ENCODE measurements at regions not wholly inside any gene's neighbourhood (a gene's known extent, or its start where the extent isn't known, plus 50 kb on each side); places are given as distances from the start of the nearest gene placed in this dataset.

- DNase-seq: no peak
Measured at GRCh38 chr10:84798312-84798711, 469.9 kb downstream of the CCSER2 start.

GRCh38 chr10:84801156-84801555 is 472.8 kb downstream of the CCSER2 start:
- DNase-seq: no peak

GRCh38 chr10:84801916-84802315 is 473.5 kb downstream of the CCSER2 start:
- no peak for DNase-seq

- no peak for DNase-seq
Measured at GRCh38 chr10:84805149-84805548, 476.8 kb downstream of the CCSER2 start.

DNA sequence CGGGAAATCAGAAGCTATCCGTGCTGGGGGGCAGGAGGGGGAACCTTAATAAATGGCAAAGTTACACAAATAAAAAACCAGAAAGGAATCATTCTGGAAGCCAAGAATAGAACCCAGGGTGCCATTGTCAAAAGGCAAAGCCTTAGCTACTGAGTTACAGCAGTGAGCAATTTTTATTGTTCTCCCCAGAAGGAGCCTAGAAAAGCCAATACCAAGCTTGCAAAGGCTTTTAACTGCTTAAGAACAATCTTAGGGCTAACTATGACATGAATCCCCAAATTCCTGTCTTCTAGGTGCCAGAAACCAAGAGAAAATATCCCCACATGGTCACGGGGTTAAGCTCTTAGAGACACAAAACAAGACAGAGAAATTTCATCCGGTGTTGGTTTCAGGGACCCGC is 482.7 kb downstream of the CCSER2 start:
- DNase-seq: no peak

DNA sequence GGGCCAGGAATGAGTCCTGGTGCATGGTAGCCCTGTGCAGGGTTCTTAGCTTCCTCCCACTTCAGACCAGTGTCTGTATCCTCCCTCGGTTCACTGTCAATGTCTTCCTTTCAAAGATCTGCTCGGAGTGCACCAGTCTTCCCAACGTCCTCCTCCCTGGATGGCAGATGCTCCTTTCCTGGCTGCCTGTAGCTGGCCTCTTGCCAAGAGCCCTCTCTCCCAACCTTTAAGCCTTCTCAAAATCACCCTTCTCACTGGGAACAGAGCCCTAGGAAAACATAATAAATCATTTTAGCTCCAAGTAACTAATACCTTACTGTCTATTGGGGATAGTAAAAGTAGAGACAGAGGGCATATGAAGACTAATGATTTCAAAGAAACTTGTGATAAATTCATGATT is 490.6 kb downstream of the CCSER2 start:
- DNase-seq: peak; percentile 61 to 79

- peak in 1 of 2 experiments; percentile 40 for DNase-seq
Measured at GRCh38 chr10:84820120-84820519, 491.7 kb downstream of the CCSER2 start.

GRCh38 chr10:84820596-84820995 is 492.2 kb downstream of the CCSER2 start:
- DNase-seq: no peak

- no peak for DNase-seq
Measured at GRCh38 chr10:84822931-84823630, 494.7 kb downstream of the CCSER2 start.

- no peak for DNase-seq
Measured at GRCh38 chr10:84824525-84824924, 496.1 kb downstream of the CCSER2 start.

DNA sequence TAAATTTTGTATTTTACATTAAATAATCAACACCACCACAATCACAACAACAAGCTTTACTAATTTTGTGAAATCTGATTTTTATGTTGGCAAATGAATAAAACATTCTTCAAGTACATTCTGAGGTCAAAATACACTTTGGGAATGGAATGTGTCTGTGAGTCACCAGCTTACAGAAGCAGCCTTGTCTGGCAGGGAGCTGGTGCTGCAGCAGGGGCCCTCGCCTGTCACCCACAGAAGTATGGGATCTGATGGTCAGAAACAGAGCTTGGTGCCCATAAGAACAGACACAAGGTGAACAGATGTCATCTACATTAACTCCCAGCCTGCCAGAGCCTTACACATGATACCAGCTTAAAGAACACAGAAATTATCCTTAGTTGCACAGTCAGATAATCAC is 496.9 kb downstream of the CCSER2 start:
- DNase-seq: peak; percentile 45 to 78

DNA sequence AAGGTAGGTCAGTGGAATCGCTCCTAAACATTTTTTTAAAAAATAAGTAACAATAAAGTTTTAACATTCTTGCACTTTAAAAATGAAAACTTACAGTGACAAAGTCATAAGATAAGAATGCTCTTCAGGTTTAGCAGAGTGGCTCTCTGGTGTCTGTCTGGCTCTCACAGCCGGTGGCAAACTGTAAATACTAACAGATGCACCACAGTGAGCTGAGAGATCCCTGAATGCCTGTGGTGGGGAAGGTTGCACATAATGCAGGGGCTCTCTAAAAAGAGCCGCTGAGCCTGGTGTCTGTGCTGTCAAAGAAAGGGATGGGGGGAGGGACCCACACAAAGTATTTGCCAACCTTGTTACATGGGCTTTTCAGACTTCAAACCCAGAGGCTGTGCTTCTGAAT is 498.3 kb downstream of the CCSER2 start:
- peak; percentile 7 to 40 for DNase-seq

DNA sequence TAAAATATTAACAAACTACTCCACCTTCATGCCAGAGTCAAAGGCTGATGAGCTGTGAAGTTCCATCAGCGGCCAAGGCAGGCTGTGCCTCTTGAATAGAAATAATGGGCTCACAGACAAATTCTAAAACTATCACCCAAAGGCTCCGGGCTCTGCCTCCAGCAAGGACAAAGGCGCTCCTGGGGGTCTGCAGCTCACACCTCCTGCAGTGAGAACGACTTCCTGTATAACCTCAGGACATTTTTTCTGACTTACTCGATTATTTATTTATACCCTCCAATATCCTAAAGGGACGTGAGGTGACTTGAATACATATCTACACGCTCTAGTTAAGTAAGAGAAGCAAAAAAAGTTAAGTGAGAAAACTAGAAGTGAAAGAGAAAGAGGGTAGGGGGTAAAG is 500.7 kb downstream of the CCSER2 start:
- DNase-seq: no peak

DNA sequence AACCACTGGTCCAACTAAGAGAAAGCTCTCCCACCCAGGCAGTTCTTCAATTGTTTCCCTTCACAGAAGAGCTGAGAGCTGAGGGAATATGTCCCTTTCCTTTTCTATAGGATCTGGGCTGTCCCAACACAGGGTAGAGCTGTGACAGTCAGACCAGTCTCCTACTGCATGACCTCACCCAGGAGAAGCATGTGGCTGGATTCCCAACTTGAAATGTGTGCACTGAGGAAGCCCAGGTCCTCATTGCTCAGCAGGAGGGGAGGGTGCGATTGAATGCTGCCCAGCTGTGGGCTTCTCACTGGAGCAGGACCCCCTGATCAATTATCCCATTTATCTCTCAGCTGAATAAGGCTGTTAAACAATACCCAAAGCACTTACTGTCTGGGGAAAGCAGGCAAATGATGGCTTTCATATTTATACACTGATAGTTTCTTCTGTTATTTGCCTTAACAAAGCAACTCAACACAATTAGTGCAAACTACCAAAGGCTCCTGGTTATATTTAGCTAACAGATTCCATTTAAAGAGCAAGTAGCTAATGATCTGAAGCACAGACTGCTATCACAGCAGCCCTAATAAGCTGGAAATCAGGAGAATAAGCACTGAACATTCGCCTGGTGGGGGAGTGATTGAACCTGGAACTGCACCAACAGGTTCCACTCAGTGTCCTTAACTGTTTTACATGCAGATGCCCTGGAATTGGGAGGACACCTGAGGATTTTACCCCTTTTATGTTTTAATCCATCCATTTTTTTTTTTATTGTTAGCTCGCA is 508.8 kb downstream of the CCSER2 start:
- DNase-seq: no peak

DNA sequence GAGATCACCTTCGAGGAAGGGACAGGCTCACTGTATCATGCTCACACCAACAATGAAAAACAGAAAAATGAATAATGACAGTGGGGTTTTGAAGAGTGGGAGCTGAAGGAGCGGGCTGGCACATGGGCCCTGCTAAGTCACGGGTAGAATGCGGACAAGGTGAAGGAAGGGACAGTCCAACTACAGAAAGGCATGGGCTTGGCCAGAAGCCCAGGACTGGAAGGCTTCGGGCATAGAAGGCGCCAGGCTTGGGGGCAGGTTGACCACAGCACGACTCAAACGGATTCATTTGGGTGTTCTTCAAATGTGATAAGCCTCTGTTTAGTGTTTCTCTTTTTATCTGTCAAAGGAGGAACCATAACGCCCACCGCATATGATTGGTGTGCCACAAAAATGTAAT is 509.5 kb downstream of the CCSER2 start:
- no peak for DNase-seq

GRCh38 chr10:84838851-84839250 is 510.5 kb downstream of the CCSER2 start:
- no peak for DNase-seq

DNA sequence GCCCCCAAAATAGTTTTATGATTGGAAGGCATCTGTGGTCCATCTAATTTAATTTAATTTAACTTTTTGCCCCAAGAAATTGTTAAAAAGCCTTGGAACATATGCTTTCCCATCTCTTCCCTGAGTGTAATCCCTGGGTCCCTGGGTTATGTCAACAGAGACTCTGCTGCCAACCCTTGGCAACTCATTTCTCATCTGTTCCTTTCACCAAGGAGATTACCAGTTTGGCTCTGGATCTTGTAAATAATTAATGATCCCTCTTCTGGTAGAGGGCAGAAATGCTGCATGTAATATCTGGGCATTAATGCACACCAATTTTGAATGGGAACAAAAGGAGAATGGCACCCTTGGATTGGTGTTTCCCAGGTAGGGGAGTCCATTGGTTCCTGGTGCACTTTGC is 514.2 kb downstream of the CCSER2 start:
- DNase-seq: peak in 1 of 2 experiments; percentile 28

GRCh38 chr10:84844461-84844860 is 516.1 kb downstream of the CCSER2 start:
- no peak for DNase-seq

DNA sequence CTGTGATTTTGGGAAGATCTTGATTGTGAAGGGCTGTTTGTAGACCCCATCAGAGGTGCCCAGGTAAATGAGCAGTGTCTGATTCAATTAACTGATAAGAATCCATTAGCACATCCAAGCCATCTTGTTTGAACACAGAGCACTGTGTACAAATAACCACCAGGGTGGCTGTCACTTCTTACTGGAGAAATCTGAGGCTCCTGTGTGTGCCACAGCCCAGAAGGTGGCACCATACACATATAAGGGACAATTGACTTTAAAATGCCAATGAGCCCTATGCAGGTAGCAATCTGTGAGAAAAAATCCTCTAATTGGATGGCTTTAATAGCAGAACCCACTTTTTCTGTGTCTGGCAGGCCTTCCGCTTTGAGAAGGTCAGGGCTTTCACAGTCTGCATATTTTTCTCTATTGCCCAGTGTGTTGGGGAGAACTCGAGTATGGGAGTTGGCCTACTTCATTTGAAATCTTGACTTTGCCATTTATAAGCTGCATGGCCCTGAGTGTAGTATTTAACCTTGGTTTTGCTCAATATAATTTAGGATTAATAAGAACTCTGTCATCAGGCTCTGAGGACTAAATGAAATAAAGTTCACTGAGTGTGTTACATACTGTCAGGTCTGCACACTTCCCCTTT is 517.4 kb downstream of the CCSER2 start:
- DNase-seq: peak; percentile 28 to 52

- no peak for DNase-seq
Measured at GRCh38 chr10:84846658-84847316, 518.4 kb downstream of the CCSER2 start.

DNA sequence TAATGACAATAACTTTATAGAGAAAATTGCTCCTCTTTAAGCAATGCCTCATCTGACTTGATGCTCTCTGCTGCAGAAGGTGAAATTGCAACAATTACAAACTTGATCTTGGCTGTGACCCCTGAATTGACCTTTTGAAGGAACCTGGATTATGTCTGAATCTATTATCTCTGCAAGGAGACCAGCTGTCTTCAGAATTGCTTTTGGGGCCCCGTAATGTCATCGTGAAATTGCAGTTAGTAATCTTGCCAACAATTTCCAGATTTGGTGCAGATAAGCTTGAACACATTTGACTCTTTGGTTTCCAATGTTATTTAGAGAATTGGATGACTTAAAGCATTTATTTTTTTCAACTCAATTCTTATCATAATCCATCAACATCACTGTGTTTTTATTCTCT is 520.6 kb downstream of the CCSER2 start:
- DNase-seq: no peak

DNA sequence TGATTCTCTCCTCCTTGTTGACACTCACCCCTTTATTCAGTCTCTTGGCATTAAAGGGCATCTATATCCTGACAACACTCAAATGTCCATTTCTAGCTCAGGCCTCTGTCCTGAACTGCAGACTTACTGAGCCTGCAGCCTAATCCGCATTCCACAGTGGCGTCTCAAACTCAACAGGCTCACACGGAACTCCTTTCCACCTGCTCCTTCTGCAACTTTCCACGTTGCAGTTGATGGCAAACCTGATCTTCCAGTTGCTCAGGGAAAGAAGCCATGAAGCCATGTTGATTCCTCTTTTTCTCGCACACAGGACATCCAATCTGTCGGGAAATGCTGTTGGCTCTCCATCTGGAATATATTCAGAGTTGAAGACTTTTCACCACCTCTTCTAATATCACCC is 522.4 kb downstream of the CCSER2 start:
- DNase-seq: no peak

- no peak for DNase-seq
Measured at GRCh38 chr10:84854439-84854838, 526.0 kb downstream of the CCSER2 start.

- no peak for DNase-seq
Measured at GRCh38 chr10:84860855-84861254, 532.5 kb downstream of the CCSER2 start.

Measured in NCI-H524 (cell line).